Ishikawa (cell line): ENCODE measurements at regions not wholly inside any gene's neighbourhood (a gene's known extent, or its start where the extent isn't known, plus 50 kb on each side); places are given as distances from the start of the nearest gene placed in this dataset.

Experiments
- CEBPB ChIP-seq: IDR thresholded peaks from 2 replicates; pipeline ENCODE4 v1.6.1; 2012
- CREB1 ChIP-seq: IDR thresholded peaks from 2 replicates; pipeline ENCODE4 v1.6.1; 2012; ENCODE audit warnings: low read depth
- EGR1 ChIP-seq: IDR thresholded peaks from 2 replicates; pipeline ENCODE4 v1.6.1; 2012
- EP300 ChIP-seq: IDR thresholded peaks from 2 replicates; pipeline ENCODE4 v1.6.1; 2012; ENCODE audit warnings: borderline replicate concordance
- FOXM1 ChIP-seq: IDR thresholded peaks from 2 replicates; pipeline ENCODE4 v1.6.1; 2012; ENCODE audit warnings: low read depth, borderline replicate concordance
- NFIC ChIP-seq: IDR thresholded peaks from 2 replicates; pipeline ENCODE4 v1.6.1; 2012
- RAD21 ChIP-seq: IDR thresholded peaks from 2 replicates; pipeline ENCODE4 v1.6.1; 2012; ENCODE audit warnings: low read depth
- TAF1 ChIP-seq: IDR thresholded peaks from 2 replicates; pipeline ENCODE4 v1.6.1; 2012; ENCODE audit warnings: low read depth, mild to moderate bottlenecking
- TCF12 ChIP-seq: IDR thresholded peaks from 2 replicates; pipeline ENCODE4 v1.6.1; 2012; ENCODE audit warnings: low read depth
- YY1 ChIP-seq: IDR thresholded peaks from 2 replicates; pipeline ENCODE4 v1.6.1; 2012; ENCODE audit warnings: low read depth
- ZBTB7A ChIP-seq: IDR thresholded peaks from 2 replicates; pipeline ENCODE4 v1.6.1; 2012; ENCODE audit warnings: low read depth
- TF ChIP-seq, protein P1 (sequence below): IDR thresholded peaks from 2 replicates; pipeline ENCODE4 v1.6.1; 2012
- TF ChIP-seq, protein P2 (sequence below): IDR thresholded peaks from 2 replicates; pipeline ENCODE4 v1.6.1; 2012; ENCODE audit warnings: low read depth, mild to moderate bottlenecking
- TF ChIP-seq, protein P3 (sequence below): IDR thresholded peaks from 2 replicates; pipeline ENCODE4 v1.6.1; 2012

DNA sequence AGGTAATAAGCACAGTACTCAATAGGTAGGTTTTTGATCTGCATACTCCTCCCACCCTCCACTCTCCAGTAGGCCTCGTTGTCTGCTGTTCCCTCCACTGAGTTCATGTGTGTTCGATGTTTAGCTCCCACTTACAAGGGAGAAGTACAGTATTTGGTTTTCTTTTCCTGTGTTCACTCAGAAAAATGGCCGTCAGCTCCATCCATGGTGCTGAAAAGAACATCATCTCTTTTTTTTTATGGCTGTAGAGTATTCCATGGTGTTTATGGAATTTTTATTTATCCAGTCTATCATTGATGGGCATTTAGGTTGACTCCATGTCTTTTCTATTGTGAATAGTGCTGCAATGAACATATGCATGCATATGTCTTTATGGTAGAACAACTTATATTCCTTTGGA, 849.7 kb upstream of the NRXN1 start:
- TF ChIP-seq TAF1 (no peak), EP300 (no peak), CREB1 (no peak), ZBTB7A (no peak), TCF12 (no peak), RAD21 (no peak), YY1 (no peak), CEBPB (no peak), EGR1 (no peak), FOXM1 (no peak), NFIC (no peak)
- TF ChIP-seq, protein P1, sequence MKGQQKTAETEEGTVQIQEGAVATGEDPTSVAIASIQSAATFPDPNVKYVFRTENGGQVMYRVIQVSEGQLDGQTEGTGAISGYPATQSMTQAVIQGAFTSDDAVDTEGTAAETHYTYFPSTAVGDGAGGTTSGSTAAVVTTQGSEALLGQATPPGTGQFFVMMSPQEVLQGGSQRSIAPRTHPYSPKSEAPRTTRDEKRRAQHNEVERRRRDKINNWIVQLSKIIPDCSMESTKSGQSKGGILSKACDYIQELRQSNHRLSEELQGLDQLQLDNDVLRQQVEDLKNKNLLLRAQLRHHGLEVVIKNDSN, result no peak
- TF ChIP-seq, protein P2, sequence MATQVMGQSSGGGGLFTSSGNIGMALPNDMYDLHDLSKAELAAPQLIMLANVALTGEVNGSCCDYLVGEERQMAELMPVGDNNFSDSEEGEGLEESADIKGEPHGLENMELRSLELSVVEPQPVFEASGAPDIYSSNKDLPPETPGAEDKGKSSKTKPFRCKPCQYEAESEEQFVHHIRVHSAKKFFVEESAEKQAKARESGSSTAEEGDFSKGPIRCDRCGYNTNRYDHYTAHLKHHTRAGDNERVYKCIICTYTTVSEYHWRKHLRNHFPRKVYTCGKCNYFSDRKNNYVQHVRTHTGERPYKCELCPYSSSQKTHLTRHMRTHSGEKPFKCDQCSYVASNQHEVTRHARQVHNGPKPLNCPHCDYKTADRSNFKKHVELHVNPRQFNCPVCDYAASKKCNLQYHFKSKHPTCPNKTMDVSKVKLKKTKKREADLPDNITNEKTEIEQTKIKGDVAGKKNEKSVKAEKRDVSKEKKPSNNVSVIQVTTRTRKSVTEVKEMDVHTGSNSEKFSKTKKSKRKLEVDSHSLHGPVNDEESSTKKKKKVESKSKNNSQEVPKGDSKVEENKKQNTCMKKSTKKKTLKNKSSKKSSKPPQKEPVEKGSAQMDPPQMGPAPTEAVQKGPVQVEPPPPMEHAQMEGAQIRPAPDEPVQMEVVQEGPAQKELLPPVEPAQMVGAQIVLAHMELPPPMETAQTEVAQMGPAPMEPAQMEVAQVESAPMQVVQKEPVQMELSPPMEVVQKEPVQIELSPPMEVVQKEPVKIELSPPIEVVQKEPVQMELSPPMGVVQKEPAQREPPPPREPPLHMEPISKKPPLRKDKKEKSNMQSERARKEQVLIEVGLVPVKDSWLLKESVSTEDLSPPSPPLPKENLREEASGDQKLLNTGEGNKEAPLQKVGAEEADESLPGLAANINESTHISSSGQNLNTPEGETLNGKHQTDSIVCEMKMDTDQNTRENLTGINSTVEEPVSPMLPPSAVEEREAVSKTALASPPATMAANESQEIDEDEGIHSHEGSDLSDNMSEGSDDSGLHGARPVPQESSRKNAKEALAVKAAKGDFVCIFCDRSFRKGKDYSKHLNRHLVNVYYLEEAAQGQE, result peak; percentile 66; the same call in 1 of the 2 replicates
- TF ChIP-seq, protein P3, sequence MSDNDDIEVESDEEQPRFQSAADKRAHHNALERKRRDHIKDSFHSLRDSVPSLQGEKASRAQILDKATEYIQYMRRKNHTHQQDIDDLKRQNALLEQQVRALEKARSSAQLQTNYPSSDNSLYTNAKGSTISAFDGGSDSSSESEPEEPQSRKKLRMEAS, result no peak
